Vagina (tissue), 2 donors: ENCODE measurements at regions not wholly inside any gene's neighbourhood (a gene's known extent, or its start where the extent isn't known, plus 50 kb on each side); places are given as distances from the start of the nearest gene placed in this dataset.

Experiments used
- POLR2A ChIP-seq, 2 donors: fragments of 450-650 bp; IDR thresholded peaks; one replicate each; pipeline ENCODE4 v1.6.1; 2017; ENCODE audit warnings: antibody characterized with exemption in 2 of 2, mild to moderate bottlenecking in 2 of 2, moderate library complexity in 2 of 2
- POLR2AphosphoS5 ChIP-seq, 2 donors: sonication (generic); formaldehyde crosslinking; IDR thresholded peaks; one replicate each; pipeline ENCODE4 v1.9.0; 2017; ENCODE audit warnings: antibody characterized with exemption in 2 of 2, mild to moderate bottlenecking in 2 of 2, low read depth in 1 of 2; ENCODE audit not compliant: insufficient read depth in 1 of 2
- TF ChIP-seq, protein P1 (sequence below), 3 experiments: fragments of 450-650 bp in 2 of 3; fragments of 200-600 bp in 1 of 3; sonication (generic) in 1 of 3; IDR thresholded peaks; one replicate each; pipeline ENCODE4 v1.5.1; 2017 to 2019; ENCODE audit warnings: antibody characterized with exemption in 3 of 3, mild to moderate bottlenecking in 2 of 3, moderate library complexity in 2 of 3

DNA sequence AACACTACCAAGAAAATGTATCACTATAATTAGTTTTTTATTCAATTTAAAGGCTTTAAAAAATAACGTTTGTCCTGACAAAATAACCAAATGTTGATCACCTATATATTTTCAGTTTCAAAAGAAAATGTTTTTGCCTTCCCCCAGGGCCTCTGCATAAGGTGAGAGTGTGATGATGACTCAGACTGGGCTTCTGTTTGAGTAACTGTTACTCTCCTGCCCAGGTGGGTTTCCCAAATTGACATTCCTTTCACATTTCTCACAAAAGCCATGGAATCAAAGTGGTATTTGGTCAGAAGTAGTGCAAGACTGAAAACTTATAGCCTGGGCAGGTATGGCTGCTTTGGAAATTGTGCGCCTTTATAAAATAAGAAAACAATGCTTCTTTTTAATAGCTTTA lies 180.6 kb downstream of the COG6 start:
- TF ChIP-seq, protein P1, sequence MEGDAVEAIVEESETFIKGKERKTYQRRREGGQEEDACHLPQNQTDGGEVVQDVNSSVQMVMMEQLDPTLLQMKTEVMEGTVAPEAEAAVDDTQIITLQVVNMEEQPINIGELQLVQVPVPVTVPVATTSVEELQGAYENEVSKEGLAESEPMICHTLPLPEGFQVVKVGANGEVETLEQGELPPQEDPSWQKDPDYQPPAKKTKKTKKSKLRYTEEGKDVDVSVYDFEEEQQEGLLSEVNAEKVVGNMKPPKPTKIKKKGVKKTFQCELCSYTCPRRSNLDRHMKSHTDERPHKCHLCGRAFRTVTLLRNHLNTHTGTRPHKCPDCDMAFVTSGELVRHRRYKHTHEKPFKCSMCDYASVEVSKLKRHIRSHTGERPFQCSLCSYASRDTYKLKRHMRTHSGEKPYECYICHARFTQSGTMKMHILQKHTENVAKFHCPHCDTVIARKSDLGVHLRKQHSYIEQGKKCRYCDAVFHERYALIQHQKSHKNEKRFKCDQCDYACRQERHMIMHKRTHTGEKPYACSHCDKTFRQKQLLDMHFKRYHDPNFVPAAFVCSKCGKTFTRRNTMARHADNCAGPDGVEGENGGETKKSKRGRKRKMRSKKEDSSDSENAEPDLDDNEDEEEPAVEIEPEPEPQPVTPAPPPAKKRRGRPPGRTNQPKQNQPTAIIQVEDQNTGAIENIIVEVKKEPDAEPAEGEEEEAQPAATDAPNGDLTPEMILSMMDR (IDR thresholded peaks at IDR 0.05) = no peak
- TF ChIP-seq POLR2AphosphoS5 (IDR thresholded peaks at IDR 0.05; ENCODE audit: insufficient read depth in 1 of 2, low read depth in 1 of 2) (no peak), POLR2A (IDR thresholded peaks at IDR 0.05) (no peak)
